HS-5 (cell line): ENCODE measurements at regions not wholly inside any gene's neighbourhood (a gene's known extent, or its start where the extent isn't known, plus 50 kb on each side); places are given as distances from the start of the nearest gene placed in this dataset.

Experiments used
- DNase-seq: peaks from one replicate; pipeline ENCODE4 v3.0.0-alpha.2; 2012; ENCODE audit warnings: low read depth

GRCh38 chrX:39442332-39442731 lies 641.1 kb downstream of the MID1IP1 start:
- DNase-seq, result no peak

- no peak for DNase-seq
These were observed 642.0 kb downstream of the MID1IP1 start for GRCh38 chrX:39443240-39443639.

- DNase-seq, result no peak
These were observed 644.1 kb downstream of the MID1IP1 start for GRCh38 chrX:39445336-39445735.

DNA sequence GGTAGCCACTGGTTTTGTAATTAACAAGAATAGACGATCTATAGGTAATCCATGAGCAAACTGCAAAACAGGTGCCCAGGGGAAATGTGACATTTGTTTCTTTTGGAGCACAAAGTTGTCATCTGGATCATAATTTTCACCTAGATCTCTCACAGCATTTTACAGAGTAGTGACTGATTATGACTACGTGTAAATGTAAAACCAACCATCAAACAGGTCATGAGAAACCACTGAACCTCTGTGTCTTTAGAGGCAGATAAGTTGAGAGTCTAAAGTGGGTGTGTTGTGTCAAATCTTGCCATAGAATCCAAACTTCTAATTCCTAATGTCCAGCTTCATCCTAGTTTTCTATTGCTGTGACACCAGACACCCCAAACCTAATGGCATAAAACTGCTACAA lies 648.1 kb downstream of the MID1IP1 start:
- no peak for DNase-seq

GRCh38 chrX:39450234-39450977 lies 647.4 kb downstream of the BCOR start:
- no peak for DNase-seq

- no peak for DNase-seq
These were observed 646.7 kb downstream of the BCOR start for GRCh38 chrX:39451046-39451445.

DNA sequence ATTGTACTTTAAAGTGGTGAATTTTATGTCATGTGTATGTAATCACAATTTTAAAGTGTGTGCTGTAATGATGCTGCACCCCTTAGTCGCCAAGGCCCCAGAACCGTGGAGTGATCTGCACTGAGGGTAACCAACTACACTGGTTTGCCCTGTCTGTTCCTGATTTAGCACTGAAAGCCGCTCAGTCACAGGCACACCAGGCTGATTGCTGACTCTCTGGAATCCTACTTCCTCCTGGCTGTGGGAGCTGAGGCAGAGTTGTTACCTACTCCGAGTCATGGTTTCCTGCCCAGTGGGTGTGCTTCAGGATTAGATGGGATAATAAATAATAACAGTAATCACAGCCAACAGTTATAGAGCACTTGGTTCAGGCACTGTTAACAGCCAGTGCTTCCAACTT lies 645.4 kb downstream of the BCOR start:
- DNase-seq, result no peak

- no peak for DNase-seq
These were observed 643.7 kb downstream of the BCOR start for GRCh38 chrX:39453889-39454621.

- no peak for DNase-seq
These were observed 640.7 kb downstream of the BCOR start for GRCh38 chrX:39456894-39457604.

DNA sequence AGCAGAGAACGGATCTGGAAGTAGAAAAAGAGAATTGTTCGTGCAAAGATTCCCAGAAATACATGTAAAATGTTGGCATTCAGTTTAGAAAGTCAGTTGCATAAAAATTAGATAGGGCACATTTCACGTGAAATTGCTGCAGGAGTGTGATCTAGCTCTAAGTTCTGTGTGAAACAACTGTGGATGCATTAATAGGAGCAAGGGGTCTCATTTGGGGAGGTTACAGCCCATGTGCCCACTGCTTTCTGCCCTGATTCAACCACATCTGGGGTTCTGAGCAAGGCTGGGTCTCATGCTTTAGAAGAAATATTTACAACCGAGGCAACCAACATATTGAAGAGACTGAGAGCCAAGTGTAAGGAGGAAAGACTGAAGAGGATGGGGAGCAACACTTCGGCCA lies 639.0 kb downstream of the BCOR start:
- DNase-seq, result no peak

GRCh38 chrX:39459204-39459603 lies 638.6 kb downstream of the BCOR start:
- no peak for DNase-seq

- DNase-seq, result no peak
These were observed 637.8 kb downstream of the BCOR start for GRCh38 chrX:39459952-39460351.

DNA sequence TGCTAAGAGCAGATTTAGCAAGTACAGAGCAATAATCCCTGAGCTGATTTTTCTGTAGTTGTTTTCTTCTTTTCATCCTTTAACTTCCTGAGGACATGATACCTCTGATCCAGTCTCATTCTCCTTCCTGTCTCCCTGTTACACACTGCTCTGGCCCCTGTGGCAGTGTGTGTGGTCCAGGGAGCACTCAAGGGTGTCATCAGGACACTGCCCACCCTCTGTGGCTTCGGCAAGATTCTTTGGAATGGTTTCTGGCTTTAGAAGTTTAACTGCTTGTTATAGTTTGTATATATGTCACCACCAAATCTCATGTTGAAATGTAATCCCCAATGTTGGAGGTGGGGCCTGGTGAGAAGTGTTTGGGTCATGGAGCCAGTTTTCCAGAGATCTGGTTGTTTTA lies 637.3 kb downstream of the BCOR start:
- DNase-seq, result no peak

- no peak for DNase-seq
These were observed 634.9 kb downstream of the BCOR start for GRCh38 chrX:39462835-39463234.

DNA sequence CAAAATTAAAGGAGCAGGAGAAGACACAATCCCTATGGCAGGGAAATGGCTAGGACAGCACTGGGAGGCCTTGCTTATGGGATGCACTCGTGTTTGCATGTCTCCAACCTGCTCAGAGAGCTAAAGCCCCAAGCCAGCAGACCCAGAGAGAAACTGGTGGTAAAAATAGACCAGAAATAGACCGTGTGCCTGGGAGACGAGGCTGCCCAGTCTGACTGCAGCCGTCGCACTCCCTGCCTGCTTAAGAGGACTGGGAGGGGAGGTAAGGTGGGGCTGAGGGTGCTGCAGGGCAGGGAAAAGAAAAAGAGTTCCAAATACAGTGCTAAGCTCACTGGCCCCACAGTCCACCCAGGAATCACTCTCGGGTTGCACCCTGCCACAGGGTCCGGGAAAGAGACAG lies 633.5 kb downstream of the BCOR start:
- no peak for DNase-seq

GRCh38 chrX:39465467-39465866 lies 632.3 kb downstream of the BCOR start:
- DNase-seq, result no peak

- DNase-seq, result no peak
These were observed 631.9 kb downstream of the BCOR start for GRCh38 chrX:39465906-39466305.

DNA sequence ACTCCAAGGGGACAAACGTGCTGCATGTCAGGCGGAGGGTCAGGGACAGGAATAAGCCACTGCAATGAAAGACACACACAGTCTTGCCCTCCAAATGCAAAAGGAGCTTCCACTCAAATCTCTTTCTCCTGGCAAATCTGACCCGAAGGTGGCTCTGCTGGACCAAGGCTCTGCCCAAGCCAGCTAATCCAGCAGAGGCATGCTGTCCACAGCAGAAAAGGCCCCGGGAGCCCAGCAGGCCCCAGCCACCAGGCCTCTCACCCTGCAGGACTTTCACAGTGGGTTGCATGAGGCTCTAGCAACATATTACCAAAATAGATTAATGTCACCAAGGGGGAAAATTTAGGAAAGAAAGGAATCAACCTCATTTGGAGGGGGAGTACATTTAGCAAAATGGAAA lies 628.6 kb downstream of the BCOR start:
- DNase-seq, result no peak

- no peak for DNase-seq
These were observed 627.0 kb downstream of the BCOR start for GRCh38 chrX:39470588-39471407.

DNA sequence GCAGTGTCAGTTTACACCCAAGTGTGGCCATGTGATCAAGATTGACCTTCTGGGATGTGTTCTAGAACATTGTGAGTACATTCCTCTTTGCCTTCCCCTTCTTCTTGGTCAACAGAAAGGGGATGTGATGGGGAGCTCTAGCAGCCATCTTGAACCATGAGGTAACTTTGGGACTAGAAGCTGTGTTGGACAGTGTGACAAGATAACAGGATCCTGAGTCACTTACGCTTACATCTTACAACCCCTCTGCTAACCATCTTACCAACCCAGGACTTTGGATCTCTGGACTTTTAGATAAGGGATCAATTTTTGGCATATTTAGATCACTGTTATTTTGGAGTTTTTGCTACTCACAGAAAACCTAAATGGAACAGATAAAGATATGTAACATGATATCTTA lies 625.6 kb downstream of the BCOR start:
- no peak for DNase-seq

DNA sequence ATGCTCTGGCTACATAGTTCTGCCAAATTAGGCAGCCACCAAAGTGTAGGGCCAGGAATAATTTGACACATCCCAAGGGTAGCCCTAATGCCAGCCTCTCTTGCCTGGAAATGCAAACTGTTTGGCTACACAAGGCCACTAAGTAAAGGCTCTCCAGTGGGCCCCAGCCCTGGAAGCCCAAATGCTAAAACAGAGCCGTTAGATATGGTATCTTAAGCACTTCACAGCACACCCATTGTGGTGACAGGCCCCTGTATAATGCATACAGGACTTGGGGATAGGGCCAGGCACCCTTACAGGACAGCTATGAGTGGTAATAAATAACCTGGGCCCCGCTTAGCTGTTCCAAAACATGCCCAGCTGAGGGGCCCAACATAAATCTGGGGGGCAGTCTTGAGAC lies 623.9 kb downstream of the BCOR start:
- DNase-seq, result no peak

DNA sequence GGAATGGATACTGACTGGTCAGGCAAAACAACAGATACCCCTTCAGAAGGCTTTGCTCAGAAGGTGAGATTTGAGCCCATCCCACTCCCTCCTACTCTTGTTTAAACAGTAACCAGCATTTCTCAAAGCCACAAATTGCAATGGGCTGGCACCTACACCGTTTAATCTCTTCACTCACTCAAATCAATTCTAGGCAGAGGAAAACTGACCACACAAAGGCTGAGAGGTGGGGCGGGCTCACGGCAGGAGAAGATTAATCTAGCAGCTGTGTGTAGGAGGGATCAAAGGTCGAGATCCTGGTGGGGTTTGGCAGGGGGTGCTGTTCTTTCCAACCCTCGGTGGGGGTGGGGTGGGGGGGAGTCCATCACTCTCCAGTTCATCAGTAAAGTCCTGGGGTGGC lies 622.4 kb downstream of the BCOR start:
- DNase-seq, result no peak
